ENCODE measurements at regions not wholly inside any gene's neighbourhood (a gene's known extent, or its start where the extent isn't known, plus 50 kb on each side); places are given as distances from the start of the nearest gene placed in this dataset.
A peak's percentile ranks its signal among the peaks of the same experiment; 100 is the strongest.

DNA sequence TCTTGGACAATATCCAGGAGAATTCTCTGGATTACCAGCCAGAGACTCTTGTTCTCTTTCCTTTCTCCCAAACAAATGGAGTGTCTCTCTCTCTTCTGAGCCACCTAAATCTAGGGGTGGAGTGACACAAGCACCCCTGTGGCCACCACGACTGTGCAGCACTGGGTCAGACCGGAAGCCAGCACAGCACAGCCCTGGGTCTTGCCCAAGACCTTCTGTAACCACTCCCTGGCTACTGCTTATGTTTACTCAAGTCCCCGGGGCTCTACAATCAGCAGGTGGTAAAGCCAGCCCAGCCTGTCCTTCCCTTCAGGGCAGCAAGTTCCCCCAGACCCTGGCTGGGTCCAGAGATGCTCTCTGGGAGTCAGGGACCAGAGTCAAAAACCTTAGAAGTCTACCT, 110.0 kb upstream of the TUT7 start:
- no peaks in the 10 kb centered on the region for H3K36me3 ChIP-seq
- H3K4me3 ChIP-seq: no peak overlapping the region
- DNase-seq: peak; percentile 71 to 78
- H3K9me3 ChIP-seq (replicated peaks): no peaks in the 10 kb centered on the region
- H3K4me1 ChIP-seq: peaks cover 33% of the 10 kb centered on the region
- H3K27me3 ChIP-seq: no peaks in the 10 kb centered on the region
- H3K27ac ChIP-seq: no peak overlapping the region

DNA sequence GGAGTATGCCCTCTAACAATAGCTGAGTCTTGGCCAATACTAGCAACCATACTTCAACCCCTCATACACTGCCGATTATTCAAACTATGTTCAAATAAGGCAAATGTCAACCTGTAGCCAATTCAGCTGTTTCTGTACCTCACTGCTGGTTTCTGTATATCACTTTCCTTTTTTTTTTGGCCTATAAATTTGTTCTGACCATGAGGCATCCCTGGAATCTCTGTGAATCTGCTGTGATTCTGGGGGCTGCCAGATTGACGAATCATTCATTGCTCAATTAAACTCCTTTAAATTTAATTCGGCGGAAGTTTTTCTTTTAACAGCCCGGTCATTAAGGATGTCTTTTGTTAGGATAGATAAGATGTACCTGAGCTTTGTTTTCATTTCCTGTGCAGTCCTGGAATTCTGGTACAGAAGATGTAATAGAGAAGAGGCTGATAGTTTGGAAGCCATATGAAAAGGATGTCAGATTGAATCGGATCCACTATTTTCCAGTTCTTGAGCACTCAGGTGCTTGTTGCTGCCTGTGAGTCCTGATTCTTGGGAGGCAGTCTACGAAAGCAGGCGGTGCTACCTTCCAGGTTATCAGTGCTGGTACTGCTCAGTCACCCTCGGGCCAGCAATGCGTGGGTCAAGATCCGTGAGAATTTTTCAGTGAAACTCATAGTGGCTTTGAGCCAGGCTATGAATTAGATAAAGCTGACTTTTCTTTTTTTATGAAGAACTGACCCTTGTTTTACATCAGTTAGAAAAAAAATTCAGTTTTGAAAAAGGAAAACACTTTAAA, 106.2 kb upstream of the TUT7 start:
- Histone ChIP-seq H3K9me3 (replicated peaks) (no peaks in the 10 kb centered on the region), H3K4me3 (no peak overlapping the region), H3K27ac (no peak overlapping the region), H3K27me3 (no peaks in the 10 kb centered on the region), H3K36me3 (no peaks in the 10 kb centered on the region), H3K4me1 (peaks cover 65% of the 10 kb centered on the region)
- DNase-seq: no peak

DNA sequence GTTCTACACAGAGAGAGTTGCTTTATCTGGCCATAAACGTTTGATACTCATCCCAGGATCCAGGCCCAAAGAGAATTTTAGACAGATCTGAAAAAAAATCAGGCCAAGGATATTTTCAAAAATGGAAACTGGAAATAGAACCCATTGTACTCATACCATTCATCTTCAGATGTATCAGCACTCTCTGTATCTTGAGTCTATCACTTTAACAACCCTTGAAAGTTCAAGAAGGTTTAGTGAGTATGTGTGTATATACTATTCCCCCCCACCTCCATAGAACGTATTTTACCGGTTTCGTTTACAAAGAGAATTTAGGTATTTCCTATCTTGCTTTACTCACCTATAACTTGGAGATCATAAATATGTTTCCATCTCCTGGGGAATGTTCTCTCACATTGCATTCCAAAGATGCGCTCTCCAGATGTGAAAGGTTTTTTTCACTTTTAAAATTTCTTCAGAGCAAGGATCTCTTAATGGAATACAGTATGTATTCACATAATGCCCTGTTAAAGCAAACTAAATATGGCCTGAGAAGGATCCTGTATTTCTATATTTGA, 105.5 kb upstream of the TUT7 start:
- Histone ChIP-seq H3K36me3 (no peaks in the 10 kb centered on the region), H3K27me3 (no peaks in the 10 kb centered on the region), H3K27ac (no peak overlapping the region), H3K4me1 (peaks cover 65% of the 10 kb centered on the region), H3K4me3 (no peak overlapping the region), H3K9me3 (replicated peaks) (no peaks in the 10 kb centered on the region)
- no peak for DNase-seq

DNA sequence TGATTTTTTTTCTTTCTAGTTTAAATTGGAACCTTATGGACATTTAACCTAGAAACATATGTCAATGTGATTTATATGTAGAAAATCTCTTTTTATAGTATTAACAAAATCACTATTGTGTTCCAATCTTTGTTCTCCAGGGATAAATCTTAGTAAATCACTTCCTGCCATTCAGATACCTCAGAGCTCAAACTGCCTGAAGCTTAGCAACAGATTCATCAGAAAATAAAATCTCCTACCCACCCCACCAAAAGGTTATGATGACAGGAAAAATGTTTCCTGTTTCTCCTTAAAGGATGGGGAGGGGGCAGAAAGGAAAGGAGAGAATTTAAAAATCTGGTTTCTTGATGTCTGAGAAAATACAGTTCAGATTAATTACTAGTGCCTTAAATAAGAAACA, 105.0 kb upstream of the TUT7 start:
- DNase-seq: no peak
- Histone ChIP-seq H3K36me3 (no peaks in the 10 kb centered on the region), H3K9me3 (replicated peaks) (no peaks in the 10 kb centered on the region), H3K4me3 (no peak overlapping the region), H3K27me3 (no peaks in the 10 kb centered on the region), H3K4me1 (peaks cover 63% of the 10 kb centered on the region), H3K27ac (no peak overlapping the region)

DNA sequence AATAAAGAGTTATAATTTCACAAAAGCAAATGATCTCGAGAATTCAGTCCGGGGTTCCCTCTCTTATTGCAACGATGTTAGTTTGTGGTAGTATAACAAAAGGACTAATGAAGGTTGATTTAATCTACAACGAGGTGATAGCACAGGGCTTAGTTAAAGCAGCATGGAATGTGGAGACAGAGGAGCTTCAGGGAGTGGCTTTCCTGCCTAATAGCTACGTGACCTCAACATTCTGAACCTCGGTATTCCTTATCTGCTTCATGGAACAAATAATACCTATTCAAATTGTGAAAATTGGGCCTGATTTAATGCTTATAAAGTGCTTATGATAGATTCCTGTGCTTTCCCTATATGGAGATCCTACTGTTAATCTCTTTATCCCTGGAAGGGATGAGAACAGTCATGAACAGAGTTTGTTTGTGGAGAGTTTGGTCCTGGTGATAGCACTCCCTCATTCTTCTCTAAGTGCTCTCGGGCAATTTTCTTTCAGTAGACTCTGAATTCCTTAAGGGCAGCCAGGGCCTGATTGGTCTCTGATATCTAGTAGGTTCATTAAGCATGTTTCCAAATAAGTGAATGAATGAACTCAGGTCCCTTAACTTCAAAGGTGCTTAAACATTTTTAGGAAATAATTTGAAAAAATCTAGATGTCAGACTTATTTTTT, 104.1 kb upstream of the TUT7 start:
- no peaks in the 10 kb centered on the region for H3K36me3 ChIP-seq
- no peaks in the 10 kb centered on the region for H3K9me3 ChIP-seq (replicated peaks)
- peaks cover 57% of the 10 kb centered on the region for H3K4me1 ChIP-seq
- no peak overlapping the region for H3K4me3 ChIP-seq
- H3K27me3 ChIP-seq: no peaks in the 10 kb centered on the region
- no peak for DNase-seq
- H3K27ac ChIP-seq: no peak overlapping the region

DNA sequence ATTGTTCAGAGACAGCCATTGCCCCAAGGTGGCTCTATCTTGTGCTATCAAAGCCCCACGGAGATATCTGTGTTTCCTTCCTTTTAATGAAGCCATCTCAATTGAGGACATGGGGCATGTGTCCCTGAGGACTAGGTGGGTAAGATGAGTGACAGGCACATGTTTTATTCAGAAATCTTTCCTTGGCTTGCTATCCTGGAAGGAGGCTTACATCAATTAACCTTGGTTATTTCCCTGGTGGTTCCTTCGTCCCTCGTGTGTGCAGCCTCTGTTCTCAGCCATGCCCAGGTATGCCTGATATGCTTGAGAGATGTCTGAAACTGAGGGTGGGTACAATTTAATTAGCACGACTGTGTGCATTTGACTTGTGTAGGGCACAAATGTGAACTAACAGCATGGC, 102.2 kb upstream of the TUT7 start:
- DNase-seq: peak; percentile 23 to 70
- H3K4me1 ChIP-seq: peaks cover 57% of the 10 kb centered on the region
- H3K4me3 ChIP-seq: no peak overlapping the region
- peak overlapping the region; percentile 29 for H3K27ac ChIP-seq
- H3K9me3 ChIP-seq (replicated peaks): no peaks in the 10 kb centered on the region
- H3K36me3 ChIP-seq: no peaks in the 10 kb centered on the region
- no peaks in the 10 kb centered on the region for H3K27me3 ChIP-seq

DNA sequence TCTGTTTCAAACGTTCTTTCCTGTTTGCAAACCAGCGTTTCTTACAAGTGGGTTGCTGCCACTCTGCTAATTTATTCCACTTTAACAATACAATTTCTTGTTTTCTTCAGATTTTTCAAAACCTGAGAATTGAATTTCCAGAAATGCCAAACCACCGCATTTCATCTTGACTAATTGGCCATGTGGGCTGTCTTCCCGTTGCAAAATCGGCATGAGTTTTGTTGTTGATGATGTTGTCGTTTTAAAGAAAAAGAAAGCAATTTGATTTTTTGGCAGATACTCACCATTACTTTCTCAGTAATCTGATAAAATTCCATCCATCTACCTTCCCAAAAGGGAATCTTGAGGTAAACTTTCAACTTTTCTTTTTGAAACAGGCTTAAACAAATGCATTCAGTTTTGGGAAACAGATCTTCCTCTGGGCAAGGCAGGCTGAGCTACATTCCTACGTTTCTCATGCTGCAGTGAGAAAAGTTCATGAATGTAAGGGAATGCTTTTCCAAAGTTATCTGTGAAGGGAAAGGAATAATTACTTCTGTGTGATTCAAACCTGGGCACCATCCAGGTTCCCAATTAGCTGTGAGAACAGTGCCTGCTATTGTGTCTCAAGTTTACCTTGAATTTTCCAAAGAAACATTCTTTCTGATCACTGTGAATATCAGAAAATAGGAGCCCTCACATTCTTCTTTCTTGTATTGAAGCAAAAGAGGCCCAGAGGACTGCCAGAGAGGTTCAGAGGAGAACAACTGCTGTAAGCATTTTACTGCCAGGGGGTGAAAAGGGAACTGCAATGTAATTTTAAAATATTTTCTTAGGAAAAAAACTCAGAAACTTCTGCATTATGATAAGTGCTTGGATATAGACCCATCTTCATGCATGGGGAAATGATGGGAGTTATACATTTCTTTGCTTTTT, 100.7 kb upstream of the TUT7 start:
- Histone ChIP-seq H3K4me3 (peak overlapping the region; percentile 29), H3K9me3 (replicated peaks) (no peaks in the 10 kb centered on the region), H3K4me1 (peaks cover 49% of the 10 kb centered on the region), H3K27me3 (no peaks in the 10 kb centered on the region), H3K36me3 (no peaks in the 10 kb centered on the region), H3K27ac (peak overlapping the region; percentile 58)
- DNase-seq: peak in 1 of 2 experiments; percentile 50

DNA sequence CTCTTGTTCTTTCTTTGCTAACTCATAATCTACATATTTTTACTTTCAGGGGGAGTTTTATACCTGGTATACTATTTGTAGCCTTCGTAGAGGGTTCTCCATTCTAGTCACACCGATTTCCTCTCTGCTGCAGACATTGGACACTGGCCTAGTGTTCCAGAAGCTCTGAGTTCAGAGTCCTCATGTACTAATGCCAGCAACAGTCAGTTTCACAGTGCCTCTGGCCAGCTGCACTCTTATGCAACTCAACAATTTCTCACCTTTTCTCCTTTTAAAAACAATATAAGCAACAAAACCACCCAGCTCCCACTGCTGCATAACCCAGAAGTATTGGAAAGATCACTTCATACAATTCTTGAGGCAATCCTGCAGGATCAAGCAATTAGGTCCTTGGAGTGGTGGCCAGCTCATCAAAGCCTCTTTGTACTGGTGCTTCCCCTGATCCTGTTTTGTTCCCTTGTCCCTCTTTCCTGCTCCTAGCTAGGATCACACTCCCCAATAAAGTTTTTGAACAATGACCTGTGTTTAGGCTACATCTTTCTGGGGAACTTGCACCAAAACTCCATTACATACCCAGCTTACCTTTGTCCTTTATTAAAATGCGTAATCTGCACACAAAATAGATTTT, 98.1 kb upstream of the TUT7 start:
- no peaks in the 10 kb centered on the region for H3K9me3 ChIP-seq (replicated peaks)
- H3K27ac ChIP-seq: no peak overlapping the region
- peaks cover 25% of the 10 kb centered on the region for H3K4me1 ChIP-seq
- DNase-seq: no peak
- no peak overlapping the region for H3K4me3 ChIP-seq
- no peaks in the 10 kb centered on the region for H3K27me3 ChIP-seq
- no peaks in the 10 kb centered on the region for H3K36me3 ChIP-seq

DNA sequence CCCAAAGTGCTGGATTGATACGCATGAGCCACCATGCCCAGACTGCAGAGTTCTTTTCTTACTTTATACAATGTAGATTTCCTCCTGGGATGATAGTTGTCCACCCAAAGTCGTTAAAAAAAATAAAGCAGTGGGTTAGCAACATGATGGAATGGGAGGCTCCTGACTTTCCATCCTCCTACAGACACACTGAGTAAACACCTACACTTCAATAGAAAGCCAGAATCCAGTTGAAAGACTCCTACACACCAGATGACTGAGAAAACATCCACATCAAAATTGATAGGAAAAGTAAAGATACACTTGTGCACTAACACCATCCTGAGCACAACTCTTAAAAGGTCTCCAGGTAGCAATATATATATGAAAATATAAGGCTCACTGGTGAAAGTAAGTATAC, 95.0 kb upstream of the TUT7 start:
- Histone ChIP-seq H3K27ac (no peak overlapping the region), H3K27me3 (no peaks in the 10 kb centered on the region), H3K9me3 (replicated peaks) (no peaks in the 10 kb centered on the region), H3K4me1 (peaks cover 24% of the 10 kb centered on the region), H3K4me3 (no peak overlapping the region), H3K36me3 (no peaks in the 10 kb centered on the region)
- no peak for DNase-seq

DNA sequence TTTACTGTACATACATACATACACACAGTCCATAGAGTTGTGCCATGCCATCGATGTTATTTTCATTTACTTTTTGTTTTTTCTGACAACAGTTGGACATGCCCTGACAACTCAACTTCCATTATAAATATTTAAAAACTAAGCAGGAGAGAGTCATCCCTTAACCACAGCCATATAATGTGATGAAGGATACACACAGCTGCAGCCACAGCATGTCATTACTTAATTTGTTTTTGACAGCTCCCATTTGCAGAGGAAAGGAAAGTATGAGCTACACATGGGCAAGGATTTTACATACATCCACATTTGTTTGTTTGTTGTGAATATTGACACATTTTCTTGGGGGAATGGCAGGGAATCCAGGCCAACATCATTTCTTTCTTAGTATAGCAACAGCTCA, 91.5 kb upstream of the TUT7 start:
- Histone ChIP-seq H3K36me3 (no peaks in the 10 kb centered on the region), H3K27me3 (no peaks in the 10 kb centered on the region), H3K27ac (peak overlapping the region; percentile 83), H3K9me3 (replicated peaks) (no peaks in the 10 kb centered on the region), H3K4me1 (peaks cover 28% of the 10 kb centered on the region), H3K4me3 (no peak overlapping the region)
- DNase-seq: peak; percentile 75 to 91

DNA sequence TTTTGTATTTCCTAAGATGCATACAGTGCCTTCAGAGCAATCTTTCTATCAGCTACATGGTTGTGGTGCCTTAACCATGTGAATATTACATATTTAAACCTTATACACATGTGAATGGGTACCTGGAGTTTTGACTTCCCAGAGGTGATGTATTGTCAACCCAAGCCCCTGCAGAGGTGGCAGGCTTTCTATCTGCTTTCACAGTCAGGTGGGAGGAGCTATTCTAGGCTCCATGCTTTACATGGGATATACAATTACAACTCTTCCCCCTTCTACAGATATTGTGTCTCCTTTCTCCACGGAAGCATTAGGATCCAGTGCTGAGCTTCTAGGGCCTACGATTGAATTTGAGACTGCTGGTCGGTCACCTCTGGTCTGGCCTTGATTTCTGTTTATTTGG, 89.8 kb upstream of the TUT7 start:
- H3K9me3 ChIP-seq (replicated peaks): no peaks in the 10 kb centered on the region
- H3K36me3 ChIP-seq: no peaks in the 10 kb centered on the region
- DNase-seq: no peak
- H3K27me3 ChIP-seq: no peaks in the 10 kb centered on the region
- H3K4me1 ChIP-seq: peaks cover 28% of the 10 kb centered on the region
- no peak overlapping the region for H3K27ac ChIP-seq
- H3K4me3 ChIP-seq: no peak overlapping the region

DNA sequence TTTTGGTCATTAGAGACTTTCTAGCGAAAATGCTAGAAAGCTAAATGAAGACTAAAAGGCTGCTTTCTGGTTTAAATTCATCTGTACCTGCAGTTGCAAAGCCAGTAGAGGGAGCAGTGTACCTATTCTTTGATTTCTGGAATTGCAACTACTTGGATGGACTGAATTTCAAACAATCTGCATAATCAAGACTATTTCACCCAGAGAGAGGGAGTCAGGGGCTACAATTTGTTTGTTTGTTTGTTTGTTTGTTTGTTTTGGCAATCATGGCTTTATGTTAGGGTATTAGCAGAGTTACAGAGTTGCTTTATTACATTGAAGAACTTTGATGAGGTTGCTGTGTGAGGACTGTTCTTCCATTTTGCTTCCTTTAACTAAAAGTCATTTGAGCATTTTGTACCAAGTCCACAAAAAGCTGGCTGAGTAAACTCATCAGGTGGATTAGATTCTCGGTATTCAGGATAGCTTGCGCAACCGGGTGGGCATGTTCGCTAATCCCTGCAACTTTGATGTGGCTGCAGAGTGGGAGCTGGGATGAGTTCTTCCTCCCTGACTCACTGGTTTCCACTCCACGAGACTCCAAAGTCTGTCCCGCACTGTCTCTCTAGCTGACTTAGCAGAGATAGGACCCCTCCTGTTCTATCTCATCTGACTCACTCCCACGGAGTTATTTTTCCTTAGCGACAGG, 80.0 kb upstream of the TUT7 start:
- Histone ChIP-seq H3K27ac (peak overlapping the region; percentile 64), H3K27me3 (no peaks in the 10 kb centered on the region), H3K4me1 (peaks cover 16% of the 10 kb centered on the region), H3K4me3 (peak overlapping the region; percentile 6; the same call in 1 of the 2 replicates), H3K36me3 (no peaks in the 10 kb centered on the region), H3K9me3 (replicated peaks) (peaks cover 3% of the 10 kb centered on the region)
- DNase-seq: peak; percentile 93 to 96

DNA sequence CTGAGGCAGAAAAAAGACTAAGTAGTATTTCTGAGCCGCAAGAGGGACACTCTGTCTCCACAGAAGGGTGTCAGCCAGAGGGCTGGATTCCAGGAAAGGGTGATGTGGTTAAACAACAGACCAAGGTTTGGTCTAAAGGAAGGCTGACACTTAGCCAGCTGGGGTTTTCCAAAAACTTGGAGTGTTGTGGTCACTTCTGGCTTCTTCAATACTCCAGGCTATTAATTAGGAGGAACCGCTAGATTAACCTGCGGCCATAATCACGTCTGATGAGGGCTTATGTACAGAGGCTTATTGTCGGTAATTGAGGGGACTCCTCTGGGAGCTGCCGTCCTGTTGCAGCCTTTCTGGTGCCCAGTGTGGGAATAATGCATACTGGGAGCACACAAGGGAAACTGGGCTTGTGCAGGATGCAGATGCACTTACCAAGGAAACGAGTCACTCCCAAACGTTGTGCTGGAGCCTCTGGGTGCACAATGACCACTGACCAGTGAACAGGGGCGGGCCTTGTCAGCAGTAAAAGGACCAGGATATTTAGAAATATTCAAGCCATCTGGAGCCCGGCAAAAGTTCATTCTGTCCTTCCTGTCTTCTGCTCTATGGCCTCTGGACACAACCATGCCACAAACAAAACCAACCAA, 70.2 kb upstream of the TUT7 start:
- Histone ChIP-seq H3K27me3 (no peaks in the 10 kb centered on the region), H3K4me3 (0 out of 2 replicates have a peak overlapping the region, but pooled peaks have one; percentile 12), H3K9me3 (replicated peaks) (peaks cover 4% of the 10 kb centered on the region), H3K27ac (no peak overlapping the region), H3K4me1 (no peaks in the 10 kb centered on the region), H3K36me3 (no peaks in the 10 kb centered on the region)
- peak; percentile 51 to 61 for DNase-seq
